ENCODE measurements at regions not wholly inside any gene's neighbourhood (a gene's known extent, or its start where the extent isn't known, plus 50 kb on each side); places are given as distances from the start of the nearest gene placed in this dataset.

GRCh38 chr7:3246651-3247050, 54.4 kb upstream of the SDK1 start:
- TF ChIP-seq CTCF (IDR thresholded peaks at IDR 0.05; ENCODE audit: low read depth, low read length, poor library complexity, severe bottlenecking) (no peak), EZH2phosphoT487 (IDR thresholded peaks at IDR 0.05; ENCODE audit: borderline replicate concordance, low read length) (no peak)
